Dendritic cell treated with granulocyte-macrophage colony-stimulating factor and Interleukin-4, amounts not matched to agents 40 ng/mL and 50 ng/mL, for 4 days (primary cell): ENCODE measurements at regions not wholly inside any gene's neighbourhood (a gene's known extent, or its start where the extent isn't known, plus 50 kb on each side); places are given as distances from the start of the nearest gene placed in this dataset.

ENCODE experiments used
- H3K27ac Mint-ChIP-seq: one replicate; pipeline ENCODE4 v1.8.0; 2022; ENCODE audit warnings: mild to moderate bottlenecking, mixed read lengths
- H3K27me3 Mint-ChIP-seq: one replicate; pipeline ENCODE4 v1.8.0; 2022; ENCODE audit warnings: mild to moderate bottlenecking, mixed read lengths
- H3K36me3 Mint-ChIP-seq: one replicate; pipeline ENCODE4 v1.8.0; 2022; ENCODE audit warnings: low read depth, mixed read lengths
- H3K4me1 Mint-ChIP-seq: one replicate; pipeline ENCODE4 v1.8.0; 2022; ENCODE audit warnings: low read depth, mixed read lengths
- H3K4me3 Mint-ChIP-seq: one replicate; pipeline ENCODE4 v1.8.0; 2022; ENCODE audit warnings: mild to moderate bottlenecking, moderate library complexity, mixed read lengths
- H3K9me3 Mint-ChIP-seq: one replicate; pipeline ENCODE4 v1.8.0; 2022; ENCODE audit warnings: mixed read lengths
- intact Hi-C: fragments of 100-400 bp; cut with micrococcal nuclease; formaldehyde crosslinking; loops from one replicate; pipeline ENCODE4 v1.15.0; 2022

GRCh38 chr7:130891254-130892094, 157.5 kb upstream of the KLF14 start:
- no peak overlapping the region for H3K27ac Mint-ChIP-seq
- no peak overlapping the region for H3K4me3 Mint-ChIP-seq
- H3K36me3 Mint-ChIP-seq, result peaks cover 90% of the 10 kb centered on the region
- no peaks in the 10 kb centered on the region for H3K9me3 Mint-ChIP-seq
- intact Hi-C loops, result no loop called here
- H3K4me1 Mint-ChIP-seq, result peaks cover 41% of the 10 kb centered on the region
- no peaks in the 10 kb centered on the region for H3K27me3 Mint-ChIP-seq

GRCh38 chr7:130893441-130893894, 159.5 kb upstream of the KLF14 start:
- Mint-ChIP-seq H3K9me3 (no peaks in the 10 kb centered on the region), H3K4me3 (no peak overlapping the region), H3K4me1 (peaks cover 43% of the 10 kb centered on the region), H3K27me3 (no peaks in the 10 kb centered on the region), H3K27ac (no peak overlapping the region), H3K36me3 (peaks cover 90% of the 10 kb centered on the region)
- intact Hi-C loops, result no loop called here

- Mint-ChIP-seq H3K27ac (no peak overlapping the region), H3K4me1 (peaks cover 44% of the 10 kb centered on the region), H3K36me3 (peaks cover 90% of the 10 kb centered on the region), H3K27me3 (no peaks in the 10 kb centered on the region), H3K9me3 (no peaks in the 10 kb centered on the region), H3K4me3 (no peak overlapping the region)
- intact Hi-C loops, result no loop called here
Observed at GRCh38 chr7:130894146-130894908, 160.3 kb upstream of the KLF14 start.

GRCh38 chr7:130894909-130895750, 161.1 kb upstream of the KLF14 start:
- intact Hi-C loops, result no loop called here
- Mint-ChIP-seq H3K9me3 (no peaks in the 10 kb centered on the region), H3K4me3 (no peak overlapping the region), H3K27me3 (no peaks in the 10 kb centered on the region), H3K27ac (no peak overlapping the region), H3K4me1 (peaks cover 52% of the 10 kb centered on the region), H3K36me3 (peaks cover 90% of the 10 kb centered on the region)

GRCh38 chr7:130896051-130896881, 162.3 kb upstream of the KLF14 start:
- Mint-ChIP-seq H3K27me3 (no peaks in the 10 kb centered on the region), H3K36me3 (peaks cover 87% of the 10 kb centered on the region), H3K27ac (peak overlapping the region; percentile 27), H3K4me3 (no peak overlapping the region), H3K9me3 (no peaks in the 10 kb centered on the region), H3K4me1 (peaks cover 63% of the 10 kb centered on the region)
- intact Hi-C loops, result loop anchor here (2.0 kb wide), 1 partner anchor 145 kb away; no protein-coding TSS in a partner anchor

GRCh38 chr7:130896898-130897514, 163.0 kb upstream of the KLF14 start:
- intact Hi-C loops, result loop anchor here (1.0 to 2.0 kb wide), 2 partner anchors 85 to 144 kb away; no protein-coding TSS in a partner anchor
- no peaks in the 10 kb centered on the region for H3K9me3 Mint-ChIP-seq
- H3K27me3 Mint-ChIP-seq, result no peaks in the 10 kb centered on the region
- peak overlapping the region; percentile 27 for H3K27ac Mint-ChIP-seq
- peaks cover 91% of the 10 kb centered on the region for H3K36me3 Mint-ChIP-seq
- H3K4me3 Mint-ChIP-seq, result no peak overlapping the region
- H3K4me1 Mint-ChIP-seq, result peaks cover 71% of the 10 kb centered on the region

GRCh38 chr7:130897515-130898419, 163.8 kb upstream of the KLF14 start:
- no peaks in the 10 kb centered on the region for H3K27me3 Mint-ChIP-seq
- H3K36me3 Mint-ChIP-seq, result peaks cover 92% of the 10 kb centered on the region
- H3K4me3 Mint-ChIP-seq, result no peak overlapping the region
- H3K27ac Mint-ChIP-seq, result no peak overlapping the region
- no peaks in the 10 kb centered on the region for H3K9me3 Mint-ChIP-seq
- H3K4me1 Mint-ChIP-seq, result peaks cover 78% of the 10 kb centered on the region
- intact Hi-C loops, result loop anchor here (1.0 to 2.0 kb wide), 2 partner anchors 85 to 143 kb away; no protein-coding TSS in a partner anchor

- Mint-ChIP-seq H3K27ac (no peak overlapping the region), H3K4me1 (peaks cover 84% of the 10 kb centered on the region), H3K27me3 (no peaks in the 10 kb centered on the region), H3K9me3 (no peaks in the 10 kb centered on the region), H3K4me3 (no peak overlapping the region), H3K36me3 (peaks cover 94% of the 10 kb centered on the region)
- intact Hi-C loops, result no loop called here
Observed at GRCh38 chr7:130899071-130899560, 165.1 kb upstream of the KLF14 start.

GRCh38 chr7:130899638-130900401, 165.8 kb upstream of the KLF14 start:
- no peaks in the 10 kb centered on the region for H3K9me3 Mint-ChIP-seq
- H3K4me1 Mint-ChIP-seq, result peaks cover 83% of the 10 kb centered on the region
- no peak overlapping the region for H3K4me3 Mint-ChIP-seq
- H3K27ac Mint-ChIP-seq, result peak overlapping the region; percentile 22
- intact Hi-C loops, result loop anchor here (5.0 kb wide), 1 partner anchor 37 kb away; no protein-coding TSS in a partner anchor
- H3K27me3 Mint-ChIP-seq, result no peaks in the 10 kb centered on the region
- H3K36me3 Mint-ChIP-seq, result peaks cover 92% of the 10 kb centered on the region

- no peaks in the 10 kb centered on the region for H3K9me3 Mint-ChIP-seq
- intact Hi-C loops, result loop anchor here (5.0 kb wide), 1 partner anchor 37 kb away; no protein-coding TSS in a partner anchor
- H3K4me3 Mint-ChIP-seq, result no peak overlapping the region
- peaks cover 85% of the 10 kb centered on the region for H3K36me3 Mint-ChIP-seq
- no peaks in the 10 kb centered on the region for H3K27me3 Mint-ChIP-seq
- peak overlapping the region; percentile 14 for H3K27ac Mint-ChIP-seq
- H3K4me1 Mint-ChIP-seq, result peaks cover 81% of the 10 kb centered on the region
Observed at GRCh38 chr7:130900471-130901076, 166.6 kb upstream of the KLF14 start.
